ENCODE measurements at regions not wholly inside any gene's neighbourhood (a gene's known extent, or its start where the extent isn't known, plus 50 kb on each side); places are given as distances from the start of the nearest gene placed in this dataset.

- TF ChIP-seq EP300 (IDR thresholded peaks at IDR 0.05; ENCODE audit: borderline replicate concordance in 1 of 2, low read depth in 2 of 2, low read length in 2 of 2) = no peak
- TF ChIP-seq TEAD4 (IDR thresholded peaks at IDR 0.05; ENCODE audit: low read depth, low read length) = no peak
- no peak for TF ChIP-seq GTF2F1 (IDR thresholded peaks at IDR 0.05; ENCODE audit: borderline replicate concordance, low read depth, low read length)
- TF ChIP-seq CTBP2 (IDR thresholded peaks at IDR 0.05; ENCODE audit: borderline replicate concordance, insufficient read depth, insufficient read length, low read length) = no peak
- TF ChIP-seq RXRA (IDR thresholded peaks at IDR 0.05; ENCODE audit: insufficient read depth, low read depth, low read length) = no peak
- no peak for TF ChIP-seq SP2 (IDR thresholded peaks at IDR 0.05; ENCODE audit: low read length)
- TF ChIP-seq TAF1 (IDR thresholded peaks at IDR 0.05; ENCODE audit: low read depth, low read length) = no peak
- TF ChIP-seq MAFK (IDR thresholded peaks at IDR 0.05; ENCODE audit: low read depth, low read length) = no peak
- TF ChIP-seq RFX5 (IDR thresholded peaks at IDR 0.05; ENCODE audit: borderline replicate concordance, low read depth, low read length) = no peak
- no peak for TF ChIP-seq KDM1A (IDR thresholded peaks at IDR 0.05; ENCODE audit: borderline replicate concordance, low read length)
- TF ChIP-seq NRF1 (IDR thresholded peaks at IDR 0.05; ENCODE audit: low read depth, low read length) = no peak
- no peak for TF ChIP-seq POLR2AphosphoS5 (IDR thresholded peaks at IDR 0.05; ENCODE audit: low read depth, low read length)
- TF ChIP-seq BCL11A (IDR thresholded peaks at IDR 0.05; ENCODE audit: low read depth in 2 of 2, low read length in 2 of 2) = no peak
- Histone ChIP-seq H3K4me2 (ENCODE audit: insufficient read depth in 1 of 2, low read depth in 2 of 2, low read length in 2 of 2) (no peak overlapping the region), H3K27me3 (replicated peaks in 1 of 4; ENCODE audit: control insufficient read depth in 3 of 4, extremely low read depth in 1 of 4, insufficient read depth in 3 of 4, low read length in 3 of 4) (no peaks in the 10 kb centered on the region), H3K27ac (ENCODE audit: low read depth, low read length) (no peak overlapping the region), H4K8ac (ENCODE audit: extremely low read depth, insufficient read depth, low read length) (no peak overlapping the region), H2AK5ac (ENCODE audit: low read depth, low read length) (no peak overlapping the region), H2BK12ac (ENCODE audit: low read depth, low read length) (no peak overlapping the region), H4K91ac (replicated peaks; ENCODE audit: insufficient read length, low read length) (no peak overlapping the region), H4K20me1 (replicated peaks in 1 of 2; ENCODE audit: control insufficient read depth in 1 of 2, insufficient read depth in 2 of 2, low read length in 2 of 2) (no peaks in the 10 kb centered on the region), H2BK15ac (ENCODE audit: low read length) (no peak overlapping the region), H3K23ac (ENCODE audit: insufficient read length) (no peak overlapping the region), H3K79me1 (ENCODE audit: low read depth, low read length) (0 out of 2 replicates have a peak, but pooled peaks cover 3% of the 10 kb centered on the region), H4K5ac (ENCODE audit: insufficient read length, low read depth, low read length) (no peak overlapping the region), H3K79me2 (ENCODE audit: control insufficient read depth in 1 of 2, insufficient read depth in 2 of 2, low read length in 2 of 2) (peaks cover 0 to 17% of the 10 kb centered on the region in 2 experiments; a peak in 1 of 4 replicates), H3K4me3 (ENCODE audit: extremely low read depth in 1 of 4, insufficient read depth in 2 of 4, low read depth in 3 of 4, low read length in 4 of 4) (no peak overlapping the region), H2AFZ (ENCODE audit: low read length) (no peak overlapping the region), H2BK120ac (replicated peaks; ENCODE audit: low read depth, low read length) (no peak overlapping the region), H3K23me2 (ENCODE audit: low read depth, low read length) (no peaks in the 10 kb centered on the region), H3K56ac (replicated peaks; ENCODE audit: insufficient read length, low read depth, low read length) (no peak overlapping the region), H2BK20ac (ENCODE audit: low read length) (no peak overlapping the region), H3K4me1 (replicated peaks in 1 of 4; ENCODE audit: control insufficient read depth in 3 of 4, insufficient read depth in 4 of 4, low read length in 3 of 4) (peaks cover 0 to 2% (median 0%) of the 10 kb centered on the region in 4 experiments; a peak in 1 of 7 replicates), H3K14ac (ENCODE audit: insufficient read length) (no peak overlapping the region), H3K36me3 (ENCODE audit: control insufficient read depth in 2 of 4, insufficient read depth in 4 of 4, low read length in 3 of 4) (peaks cover 0 to 3% (median 0%) of the 10 kb centered on the region in 4 experiments; a peak in 1 of 8 replicates), H3K9ac (replicated peaks in 1 of 4; ENCODE audit: extremely low read depth in 1 of 4, low read depth in 3 of 4, low read length in 3 of 4) (no peak overlapping the region), H3K18ac (ENCODE audit: extremely low read depth, low read length) (no peak overlapping the region), H3K9me3 (ENCODE audit: insufficient read depth in 2 of 2, low read depth in 1 of 2, low read length in 1 of 2) (peaks cover 4 to 7% of the 10 kb centered on the region in 2 experiments; a peak in 2 of 4 replicates), H3K4ac (replicated peaks; ENCODE audit: insufficient read length, low read depth, low read length) (no peak overlapping the region), H2BK5ac (ENCODE audit: low read depth, low read length) (no peak overlapping the region)
- 91% methylated on average over 5 of the region's 5 CpGs; no CpG with 5 or more reads in 1 of the 2 experiments for WGBS, 2 experiments (ENCODE audit: extremely low coverage in 1 of 2, insufficient coverage in 1 of 2, insufficient read length in 1 of 2, insufficient replicate concordance in 2 of 2, low coverage in 1 of 2, low lambda C conversion rate in 2 of 2, missing lambda C conversion rate in 1 of 2)
- DNase-seq (ENCODE audit: low read depth in 1 of 2, low spot score in 2 of 2) (no peak), FAIRE-seq (no peak)
- ChIA-PET POLR2A (ENCODE audit: partially characterized antibody) (no interaction called here), CTCF (ENCODE audit: partially characterized antibody) (no interaction called here)
Observed at GRCh38 chr6:144400321-144400720, 115.2 kb downstream of the UTRN start.

All from H1 (cell line).